BLaER1 treated with 17β-estradiol and CSF1 and Interleukin-3, amounts not matched to agents 10 nM and 100 nM (cell line): ENCODE measurements at regions not wholly inside any gene's neighbourhood (a gene's known extent, or its start where the extent isn't known, plus 50 kb on each side); places are given as distances from the start of the nearest gene placed in this dataset.
A peak's percentile ranks its signal among the peaks of the same experiment; 100 is the strongest.
"Not testable (repeated sequence)": the region's sequence is repeated elsewhere in the genome, so short reads cannot be mapped to it uniquely, and the experiment has no call there.

Experiments used
- H3K27ac ChIP-seq, 11 experiments: shearing (Covaris generic); formaldehyde crosslinking; 2 replicates each; pipeline ENCODE4 v1.8.1; 2022
- H3K27me3 ChIP-seq, 11 experiments: shearing (Covaris generic); formaldehyde crosslinking; 2 replicates each; pipeline ENCODE4 v1.8.1; 2022
- H3K36me3 ChIP-seq, 11 experiments: shearing (Covaris generic); formaldehyde crosslinking; 2 replicates each; pipeline ENCODE4 v1.8.1; 2022
- H3K4me1 ChIP-seq, 10 experiments: shearing (Covaris generic); formaldehyde crosslinking; 2 replicates each; pipeline ENCODE4 v1.8.1; 2022
- H3K4me2 ChIP-seq, 11 experiments: shearing (Covaris generic); formaldehyde crosslinking; 2 replicates each; pipeline ENCODE4 v1.8.1; 2022
- H3K4me3 ChIP-seq, 10 experiments: shearing (Covaris generic); formaldehyde crosslinking; 2 replicates each; pipeline ENCODE4 v1.8.1; 2022
- H3K9ac ChIP-seq, 11 experiments: shearing (Covaris generic); formaldehyde crosslinking; 2 replicates each; pipeline ENCODE4 v1.8.1; 2022
- H3K9me3 ChIP-seq, 11 experiments: shearing (Covaris generic); formaldehyde crosslinking; replicated peaks in 1 of 11; 2 replicates each; pipeline ENCODE4 v1.8.1; 2022
- H4K20me1 ChIP-seq, 11 experiments: shearing (Covaris generic); formaldehyde crosslinking; 2 replicates each; pipeline ENCODE4 v1.8.1; 2022
- Cebpa-rat ChIP-seq, 11 experiments: shearing (Covaris generic); IDR thresholded peaks; 2 replicates each; pipeline ENCODE4 v1.8.1; 2022

DNA sequence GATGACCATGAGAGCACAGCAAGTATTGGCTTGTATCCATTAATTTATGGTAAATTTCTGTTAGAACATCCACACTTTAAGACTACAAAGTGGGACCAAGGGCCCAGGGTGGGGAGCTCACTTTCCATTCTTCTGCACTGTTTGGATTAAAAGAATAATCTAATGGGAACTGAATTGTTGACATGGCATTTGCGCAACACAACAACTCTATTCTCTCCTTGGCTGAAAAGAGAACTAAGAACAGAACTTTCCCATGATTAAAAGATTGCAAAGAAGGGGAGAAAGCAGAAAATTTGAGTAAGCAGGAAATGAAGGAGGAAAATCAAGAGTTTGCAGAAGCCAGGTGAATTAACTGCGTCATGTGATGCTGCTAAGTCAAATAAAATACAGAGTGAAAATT is 143.4 kb downstream of the HINT1 start:
- Histone ChIP-seq H3K9ac (no peak overlapping the region), H3K4me3 (no peak overlapping the region), H3K4me1 (peaks cover 0 to 46% (median 6%) of the 10 kb centered on the region in 10 experiments; a peak in 11 of 20 replicates), H3K36me3 (no peaks in the 10 kb centered on the region), H3K27me3 (no peaks in the 10 kb centered on the region), H3K9me3 (peaks cover 0 to 17% (median 0%) of the 10 kb centered on the region in 11 experiments; a peak in 4 of 22 replicates), H4K20me1 (no peaks in the 10 kb centered on the region), H3K4me2 (peak overlapping the region in 4 of 11 experiments; percentile 3 to 70 (median 49); a peak in 6 of 22 replicates), H3K27ac (peak overlapping the region in 2 of 11 experiments; percentile 3 to 30; a peak in 3 of 22 replicates)
- peak in 1 of 11 experiments; percentile 26; a peak in 1 of 22 replicates for TF ChIP-seq Cebpa-rat (IDR thresholded peaks at IDR 0.05)

DNA sequence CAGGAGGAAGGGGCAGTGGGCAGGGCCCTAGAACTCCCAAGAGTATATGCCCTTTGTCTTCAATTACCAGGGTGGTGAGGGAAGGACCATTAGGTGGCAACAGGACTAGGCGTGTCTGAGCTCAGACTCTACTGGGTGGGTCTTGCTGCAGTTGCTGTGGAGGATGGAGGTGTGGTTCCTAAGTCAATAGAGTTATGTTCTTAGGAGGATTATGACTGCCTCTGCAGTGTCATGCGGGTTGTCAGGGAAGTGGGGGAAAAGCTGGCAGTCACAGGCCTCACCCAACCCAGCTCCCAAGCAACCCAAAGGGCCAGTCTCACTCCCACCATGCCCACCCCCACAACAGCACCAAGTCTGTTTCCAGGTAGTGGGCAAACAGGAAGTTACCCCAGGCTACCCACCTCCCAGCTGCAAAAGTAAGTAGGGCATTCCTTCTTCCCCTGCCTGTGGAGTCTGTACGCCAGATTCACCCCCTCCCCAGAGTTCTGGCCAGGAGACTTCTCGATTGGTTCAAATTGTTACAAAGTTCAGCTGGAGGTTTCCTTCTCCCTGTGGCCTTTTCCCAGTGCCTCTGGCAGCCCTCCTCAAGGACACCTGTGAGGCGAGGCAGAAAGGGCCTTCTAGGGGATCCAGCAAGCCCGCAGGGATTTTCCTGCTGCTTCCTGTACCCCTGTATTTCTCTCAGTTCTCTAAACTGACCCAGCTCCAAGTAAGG is 145.3 kb downstream of the HINT1 start:
- H3K36me3 ChIP-seq, result no peaks in the 10 kb centered on the region
- no peak for TF ChIP-seq Cebpa-rat (IDR thresholded peaks at IDR 0.05)
- peaks cover 0 to 34% (median 6%) of the 10 kb centered on the region in 11 experiments; a peak in 9 of 22 replicates for H3K9me3 ChIP-seq
- no peak overlapping the region for H3K4me3 ChIP-seq
- no peaks in the 10 kb centered on the region for H3K27me3 ChIP-seq
- peak overlapping the region in 1 of 11 experiments; percentile 44; a peak in 2 of 22 replicates for H3K27ac ChIP-seq
- H3K4me2 ChIP-seq, result peak overlapping the region in 5 of 11 experiments; percentile 27 to 59 (median 55); a peak in 9 of 22 replicates
- no peak overlapping the region for H3K9ac ChIP-seq
- peaks cover 0 to 46% (median 6%) of the 10 kb centered on the region in 10 experiments; a peak in 11 of 20 replicates for H3K4me1 ChIP-seq
- no peaks in the 10 kb centered on the region for H4K20me1 ChIP-seq

DNA sequence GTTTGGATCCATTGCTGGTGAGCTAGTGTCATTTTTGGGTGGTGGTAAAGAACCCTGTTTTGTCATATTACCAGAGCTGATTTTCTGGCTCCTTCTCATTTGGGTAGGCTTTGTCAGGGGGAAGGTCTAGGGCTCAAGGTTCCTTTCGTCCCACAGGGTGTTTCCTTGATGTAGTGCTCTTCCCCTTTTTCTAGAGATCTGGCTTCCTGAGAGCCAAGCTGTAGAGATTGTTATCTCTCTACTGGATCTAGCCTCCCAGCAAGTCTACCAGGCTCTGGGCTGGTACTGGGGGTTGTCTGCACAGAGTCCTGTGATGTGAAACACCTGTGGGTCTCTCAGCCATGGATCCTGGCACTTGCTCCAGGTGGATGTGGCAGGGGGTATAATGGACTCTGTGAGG is 145.9 kb downstream of the HINT1 start:
- no peak for TF ChIP-seq Cebpa-rat (IDR thresholded peaks at IDR 0.05)
- Histone ChIP-seq H3K9me3 (peaks cover 0 to 34% (median 6%) of the 10 kb centered on the region in 11 experiments; a peak in 9 of 22 replicates), H3K36me3 (no peaks in the 10 kb centered on the region), H3K27me3 (no peaks in the 10 kb centered on the region), H3K9ac (no peak overlapping the region), H3K4me2 (peak overlapping the region in 5 of 11 experiments; percentile 27 to 59 (median 55); a peak in 9 of 22 replicates), H4K20me1 (no peaks in the 10 kb centered on the region), H3K27ac (peak overlapping the region in 1 of 11 experiments; percentile 21; a peak in 1 of 22 replicates), H3K4me3 (no peak overlapping the region), H3K4me1 (peaks cover 0 to 46% (median 6%) of the 10 kb centered on the region in 10 experiments; a peak in 11 of 20 replicates)

GRCh38 chr5:131008329-131008728 is 156.7 kb downstream of the HINT1 start:
- Histone ChIP-seq H3K9me3 (0 out of 22 replicates have a peak, but pooled peaks cover 0 to 5% (median 0%) of the 10 kb centered on the region in 11 experiments), H3K4me3 (no peak overlapping the region), H3K4me2 (no peak overlapping the region), H3K36me3 (no peaks in the 10 kb centered on the region), H3K9ac (no peak overlapping the region), H3K27ac (no peak overlapping the region), H4K20me1 (no peaks in the 10 kb centered on the region), H3K4me1 (peaks cover 0 to 7% (median 0%) of the 10 kb centered on the region in 10 experiments; a peak in 3 of 20 replicates), H3K27me3 (no peaks in the 10 kb centered on the region)
- TF ChIP-seq Cebpa-rat (IDR thresholded peaks at IDR 0.05), result no peak

DNA sequence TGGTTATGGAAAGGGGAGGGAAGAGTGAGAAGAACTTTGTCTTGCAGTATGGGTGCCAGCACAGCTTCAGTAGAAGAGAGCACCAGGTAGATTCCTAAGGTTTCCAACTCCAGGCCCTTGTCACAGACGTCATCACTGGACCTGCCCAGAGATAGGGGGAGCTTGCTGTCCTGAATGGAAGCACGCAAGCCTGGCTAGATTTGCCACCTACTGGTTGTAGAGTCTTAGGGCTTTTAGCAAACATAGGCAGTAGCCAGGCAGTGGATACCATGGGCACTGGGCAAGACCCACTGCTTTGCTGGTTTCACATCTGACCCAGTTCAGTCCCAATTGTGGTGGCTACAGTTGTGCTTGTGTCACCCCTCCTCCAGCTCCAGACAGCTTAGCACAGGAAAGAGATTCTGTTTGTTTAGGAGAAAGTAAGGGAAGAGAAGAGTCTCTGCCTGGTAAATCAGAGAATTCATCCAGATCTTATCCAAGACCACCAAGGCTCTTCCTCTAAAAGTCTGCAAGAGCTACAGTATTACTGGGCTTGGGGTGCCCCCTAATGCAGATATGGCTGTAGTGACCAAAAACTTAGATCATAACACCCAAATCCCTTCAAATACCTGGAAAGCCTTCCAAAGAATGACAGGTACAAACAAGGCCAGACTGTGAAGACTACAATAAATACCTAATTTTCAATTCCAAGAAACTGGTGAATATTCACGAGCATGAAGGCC is 158.9 kb downstream of the HINT1 start:
- Histone ChIP-seq H4K20me1 (no peaks in the 10 kb centered on the region), H3K27ac (no peak overlapping the region), H3K4me2 (no peak overlapping the region), H3K9me3 (0 out of 22 replicates have a peak, but pooled peaks cover 0 to 5% (median 0%) of the 10 kb centered on the region in 11 experiments), H3K4me3 (no peak overlapping the region), H3K9ac (no peak overlapping the region), H3K36me3 (no peaks in the 10 kb centered on the region), H3K4me1 (peaks cover 0 to 7% (median 0%) of the 10 kb centered on the region in 10 experiments; a peak in 3 of 20 replicates), H3K27me3 (no peaks in the 10 kb centered on the region)
- no peak for TF ChIP-seq Cebpa-rat (IDR thresholded peaks at IDR 0.05)

DNA sequence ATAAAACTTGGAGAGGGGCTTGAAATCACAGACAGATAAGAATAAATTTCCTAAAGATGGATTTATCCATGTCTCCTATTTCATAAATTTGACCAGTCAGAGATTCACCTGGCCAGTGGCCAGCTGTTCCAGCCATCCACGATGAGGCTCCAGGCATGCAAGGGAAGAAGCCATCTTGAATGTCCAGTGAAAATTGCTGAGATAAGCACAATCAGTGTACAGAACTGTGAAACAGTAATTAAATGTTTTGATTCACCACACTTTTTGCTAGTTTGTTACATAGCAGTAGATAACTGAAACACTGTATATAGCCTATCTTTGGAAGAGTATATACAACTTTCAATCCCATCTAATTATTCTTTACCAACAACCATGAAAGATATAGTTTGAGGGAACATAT is 163.5 kb downstream of the HINT1 start:
- Histone ChIP-seq H3K4me3 (no peak overlapping the region), H3K9me3 (no peaks in the 10 kb centered on the region), H3K9ac (no peak overlapping the region), H3K36me3 (no peaks in the 10 kb centered on the region), H3K4me1 (peaks cover 0 to 7% (median 0%) of the 10 kb centered on the region in 10 experiments; a peak in 3 of 20 replicates), H4K20me1 (no peaks in the 10 kb centered on the region), H3K4me2 (no peak overlapping the region), H3K27me3 (no peaks in the 10 kb centered on the region), H3K27ac (no peak overlapping the region)
- TF ChIP-seq Cebpa-rat (IDR thresholded peaks at IDR 0.05), result no peak

DNA sequence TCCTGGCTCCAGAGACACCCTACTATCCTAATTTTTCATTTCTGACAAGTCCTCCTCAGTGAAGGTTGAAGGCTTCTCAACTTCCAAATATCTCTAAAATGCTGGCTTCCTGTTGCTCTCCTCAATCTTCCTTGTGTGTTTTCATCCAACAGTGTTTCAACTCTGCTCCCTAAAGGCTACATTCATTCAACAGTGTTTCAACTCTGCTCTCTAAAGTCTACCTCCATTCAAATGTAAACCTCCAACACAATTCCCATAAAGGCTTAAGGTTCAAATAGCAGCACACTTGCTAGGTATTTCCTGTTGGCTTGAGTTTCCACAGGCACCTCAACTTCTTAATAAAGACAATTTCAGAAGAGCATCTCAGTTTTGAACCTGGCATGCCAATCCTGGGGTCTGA is 164.8 kb downstream of the HINT1 start:
- H3K27me3 ChIP-seq, result no peaks in the 10 kb centered on the region
- no peak overlapping the region for H3K9ac ChIP-seq
- H3K9me3 ChIP-seq, result peaks cover 0 to 7% (median 2%) of the 10 kb centered on the region in 11 experiments; a peak in 6 of 22 replicates
- H3K36me3 ChIP-seq, result no peaks in the 10 kb centered on the region
- no peaks in the 10 kb centered on the region for H4K20me1 ChIP-seq
- TF ChIP-seq Cebpa-rat (IDR thresholded peaks at IDR 0.05), result no peak
- no peak overlapping the region for H3K4me2 ChIP-seq
- no peak overlapping the region for H3K27ac ChIP-seq
- H3K4me1 ChIP-seq, result peaks cover 0 to 7% (median 0%) of the 10 kb centered on the region in 10 experiments; a peak in 3 of 20 replicates
- no peak overlapping the region for H3K4me3 ChIP-seq

GRCh38 chr5:130996720-130997119 is 168.3 kb downstream of the HINT1 start:
- not testable (repeated sequence) for H3K9ac ChIP-seq, H3K27ac ChIP-seq

GRCh38 chr5:130995851-130996250 is 169.2 kb downstream of the HINT1 start:
- H3K36me3 ChIP-seq, result no peaks in the 10 kb centered on the region
- no peaks in the 10 kb centered on the region for H4K20me1 ChIP-seq
- H3K27ac ChIP-seq, result no peak overlapping the region
- H3K4me3 ChIP-seq, result no peak overlapping the region
- peaks cover 0 to 6% (median 0%) of the 10 kb centered on the region in 10 experiments; a peak in 1 of 20 replicates for H3K4me1 ChIP-seq
- no peak overlapping the region for H3K4me2 ChIP-seq
- no peak for TF ChIP-seq Cebpa-rat (IDR thresholded peaks at IDR 0.05)
- H3K9me3 ChIP-seq, result peaks cover 0 to 20% (median 12%) of the 10 kb centered on the region in 11 experiments; a peak in 7 of 22 replicates
- H3K9ac ChIP-seq, result no peak overlapping the region
- no peaks in the 10 kb centered on the region for H3K27me3 ChIP-seq

More at GRCh38 chr5:130996720-130997119, 168.3 kb downstream of the HINT1 start:
- not testable (repeated sequence) for H3K36me3 ChIP-seq, H3K4me1 ChIP-seq, H3K27me3 ChIP-seq, H3K4me2 ChIP-seq, H3K4me3 ChIP-seq, H4K20me1 ChIP-seq
- H3K9me3 ChIP-seq, result peaks cover 0 to 20% (median 12%) of the 10 kb centered on the region in 11 experiments; a peak in 7 of 22 replicates
